ENCODE measurements at regions not wholly inside any gene's neighbourhood (a gene's known extent, or its start where the extent isn't known, plus 50 kb on each side); places are given as distances from the start of the nearest gene placed in this dataset.

GRCh38 chr10:8584666-8585065 lies 530.2 kb downstream of the GATA3 start:
- no peak overlapping the region for H3K9ac ChIP-seq (ENCODE audit: low read depth, low read length)

GRCh38 chr10:8586504-8586903 lies 532.0 kb downstream of the GATA3 start:
- no peaks in the 10 kb centered on the region for H3K36me3 ChIP-seq (ENCODE audit: insufficient read depth, low read depth, low read length)
- no peaks in the 10 kb centered on the region for H3K27me3 ChIP-seq (ENCODE audit: insufficient read depth, low read length)
- H3K9me3 ChIP-seq (ENCODE audit: insufficient read depth, low read depth, low read length) = no peaks in the 10 kb centered on the region
- no peaks in the 10 kb centered on the region; the same call in 1 of the 2 replicates for H3K4me1 ChIP-seq (ENCODE audit: insufficient read depth, low read length)
- H3K9ac ChIP-seq (ENCODE audit: low read depth, low read length) = no peak overlapping the region
- no peak overlapping the region for H3K27ac ChIP-seq (ENCODE audit: low read length)
- H3K4me3 ChIP-seq (ENCODE audit: low read length) = no peak overlapping the region

More at GRCh38 chr10:8584666-8585065, 530.2 kb downstream of the GATA3 start:
- H3K27ac ChIP-seq (ENCODE audit: low read length) = no peak overlapping the region
- H3K9me3 ChIP-seq (ENCODE audit: insufficient read depth, low read depth, low read length) = no peaks in the 10 kb centered on the region
- no peaks in the 10 kb centered on the region for H3K36me3 ChIP-seq (ENCODE audit: insufficient read depth, low read depth, low read length)
- H3K4me3 ChIP-seq (ENCODE audit: low read length) = no peak overlapping the region
- H3K4me1 ChIP-seq (ENCODE audit: insufficient read depth, low read length) = no peaks in the 10 kb centered on the region; the same call in 1 of the 2 replicates
- no peaks in the 10 kb centered on the region for H3K27me3 ChIP-seq (ENCODE audit: insufficient read depth, low read length)

GRCh38 chr10:8588135-8588534 lies 533.6 kb downstream of the GATA3 start:
- H3K4me1 ChIP-seq (ENCODE audit: insufficient read depth, low read length) = no peaks in the 10 kb centered on the region; the same call in 1 of the 2 replicates
- no peak overlapping the region for H3K27ac ChIP-seq (ENCODE audit: low read length)
- no peaks in the 10 kb centered on the region for H3K9me3 ChIP-seq (ENCODE audit: insufficient read depth, low read depth, low read length)
- no peak overlapping the region for H3K4me3 ChIP-seq (ENCODE audit: low read length)
- no peaks in the 10 kb centered on the region for H3K36me3 ChIP-seq (ENCODE audit: insufficient read depth, low read depth, low read length)
- no peaks in the 10 kb centered on the region for H3K27me3 ChIP-seq (ENCODE audit: insufficient read depth, low read length)
- no peak overlapping the region for H3K9ac ChIP-seq (ENCODE audit: low read depth, low read length)

GRCh38 chr10:8590518-8590917 lies 536.0 kb downstream of the GATA3 start:
- Histone ChIP-seq H3K27me3 (ENCODE audit: insufficient read depth, low read length) (no peaks in the 10 kb centered on the region), H3K36me3 (ENCODE audit: insufficient read depth, low read depth, low read length) (no peaks in the 10 kb centered on the region), H3K27ac (ENCODE audit: low read length) (no peak overlapping the region), H3K9ac (ENCODE audit: low read depth, low read length) (no peak overlapping the region), H3K9me3 (ENCODE audit: insufficient read depth, low read depth, low read length) (no peaks in the 10 kb centered on the region), H3K4me1 (ENCODE audit: insufficient read depth, low read length) (no peaks in the 10 kb centered on the region; the same call in 1 of the 2 replicates), H3K4me3 (ENCODE audit: low read length) (no peak overlapping the region)

GRCh38 chr10:8591640-8592039 lies 537.2 kb downstream of the GATA3 start:
- no peaks in the 10 kb centered on the region for H3K9me3 ChIP-seq (ENCODE audit: insufficient read depth, low read depth, low read length)

GRCh38 chr10:8594176-8594575 lies 539.7 kb downstream of the GATA3 start:
- Histone ChIP-seq H3K27ac (ENCODE audit: low read length) (no peak overlapping the region), H3K4me3 (ENCODE audit: low read length) (no peak overlapping the region), H3K27me3 (ENCODE audit: insufficient read depth, low read length) (no peaks in the 10 kb centered on the region), H3K4me1 (ENCODE audit: insufficient read depth, low read length) (no peaks in the 10 kb centered on the region), H3K9ac (ENCODE audit: low read depth, low read length) (no peak overlapping the region), H3K36me3 (ENCODE audit: insufficient read depth, low read depth, low read length) (no peaks in the 10 kb centered on the region), H3K9me3 (ENCODE audit: insufficient read depth, low read depth, low read length) (no peaks in the 10 kb centered on the region)

More at GRCh38 chr10:8591640-8592039, 537.2 kb downstream of the GATA3 start:
- no peaks in the 10 kb centered on the region for H3K36me3 ChIP-seq (ENCODE audit: insufficient read depth, low read depth, low read length)
- H3K9ac ChIP-seq (ENCODE audit: low read depth, low read length) = no peak overlapping the region
- H3K27me3 ChIP-seq (ENCODE audit: insufficient read depth, low read length) = no peaks in the 10 kb centered on the region
- H3K4me1 ChIP-seq (ENCODE audit: insufficient read depth, low read length) = no peaks in the 10 kb centered on the region; the same call in 1 of the 2 replicates
- H3K27ac ChIP-seq (ENCODE audit: low read length) = no peak overlapping the region
- no peak overlapping the region for H3K4me3 ChIP-seq (ENCODE audit: low read length)

GRCh38 chr10:8594711-8595110 lies 540.2 kb downstream of the GATA3 start:
- Histone ChIP-seq H3K9ac (ENCODE audit: low read depth, low read length) (no peak overlapping the region), H3K9me3 (ENCODE audit: insufficient read depth, low read depth, low read length) (no peaks in the 10 kb centered on the region), H3K4me3 (ENCODE audit: low read length) (no peak overlapping the region), H3K36me3 (ENCODE audit: insufficient read depth, low read depth, low read length) (no peaks in the 10 kb centered on the region), H3K4me1 (ENCODE audit: insufficient read depth, low read length) (no peaks in the 10 kb centered on the region), H3K27me3 (ENCODE audit: insufficient read depth, low read length) (no peaks in the 10 kb centered on the region), H3K27ac (ENCODE audit: low read length) (no peak overlapping the region)

GRCh38 chr10:8595140-8595539 lies 540.7 kb downstream of the GATA3 start:
- Histone ChIP-seq H3K27me3 (ENCODE audit: insufficient read depth, low read length) (no peaks in the 10 kb centered on the region), H3K4me3 (ENCODE audit: low read length) (no peak overlapping the region), H3K36me3 (ENCODE audit: insufficient read depth, low read depth, low read length) (no peaks in the 10 kb centered on the region), H3K9ac (ENCODE audit: low read depth, low read length) (no peak overlapping the region), H3K27ac (ENCODE audit: low read length) (no peak overlapping the region), H3K4me1 (ENCODE audit: insufficient read depth, low read length) (no peaks in the 10 kb centered on the region), H3K9me3 (ENCODE audit: insufficient read depth, low read depth, low read length) (no peaks in the 10 kb centered on the region)

GRCh38 chr10:8596929-8597472 lies 542.5 kb downstream of the GATA3 start:
- Histone ChIP-seq H3K4me3 (ENCODE audit: low read length) (no peak overlapping the region), H3K4me1 (ENCODE audit: insufficient read depth, low read length) (no peaks in the 10 kb centered on the region), H3K9me3 (ENCODE audit: insufficient read depth, low read depth, low read length) (no peaks in the 10 kb centered on the region), H3K36me3 (ENCODE audit: insufficient read depth, low read depth, low read length) (no peaks in the 10 kb centered on the region), H3K27me3 (ENCODE audit: insufficient read depth, low read length) (no peaks in the 10 kb centered on the region), H3K27ac (ENCODE audit: low read length) (no peak overlapping the region), H3K9ac (ENCODE audit: low read depth, low read length) (no peak overlapping the region)

GRCh38 chr10:8600192-8600591 lies 545.7 kb downstream of the GATA3 start:
- H3K4me3 ChIP-seq (ENCODE audit: low read length) = no peak overlapping the region

GRCh38 chr10:8602821-8603220 lies 548.3 kb downstream of the GATA3 start:
- Histone ChIP-seq H3K9me3 (ENCODE audit: insufficient read depth, low read depth, low read length) (peaks cover 3% of the 10 kb centered on the region), H3K4me3 (ENCODE audit: low read length) (no peak overlapping the region), H3K27me3 (ENCODE audit: insufficient read depth, low read length) (no peaks in the 10 kb centered on the region), H3K9ac (ENCODE audit: low read depth, low read length) (no peak overlapping the region), H3K27ac (ENCODE audit: low read length) (no peak overlapping the region), H3K4me1 (ENCODE audit: insufficient read depth, low read length) (no peaks in the 10 kb centered on the region), H3K36me3 (ENCODE audit: insufficient read depth, low read depth, low read length) (no peaks in the 10 kb centered on the region)

More at GRCh38 chr10:8600192-8600591, 545.7 kb downstream of the GATA3 start:
- H3K4me1 ChIP-seq (ENCODE audit: insufficient read depth, low read length) = no peaks in the 10 kb centered on the region
- H3K27ac ChIP-seq (ENCODE audit: low read length) = no peak overlapping the region
- no peaks in the 10 kb centered on the region for H3K27me3 ChIP-seq (ENCODE audit: insufficient read depth, low read length)
- H3K9ac ChIP-seq (ENCODE audit: low read depth, low read length) = no peak overlapping the region
- no peaks in the 10 kb centered on the region for H3K36me3 ChIP-seq (ENCODE audit: insufficient read depth, low read depth, low read length)
- no peaks in the 10 kb centered on the region; the same call in 1 of the 2 replicates for H3K9me3 ChIP-seq (ENCODE audit: insufficient read depth, low read depth, low read length)

- Histone ChIP-seq H3K27ac (ENCODE audit: low read length) (no peak overlapping the region), H3K9me3 (ENCODE audit: insufficient read depth, low read depth, low read length) (no peaks in the 10 kb centered on the region; the same call in 1 of the 2 replicates), H3K4me1 (ENCODE audit: insufficient read depth, low read length) (no peaks in the 10 kb centered on the region), H3K36me3 (ENCODE audit: insufficient read depth, low read depth, low read length) (no peaks in the 10 kb centered on the region), H3K9ac (ENCODE audit: low read depth, low read length) (no peak overlapping the region), H3K4me3 (ENCODE audit: low read length) (no peak overlapping the region), H3K27me3 (ENCODE audit: insufficient read depth, low read length) (no peaks in the 10 kb centered on the region)
Observed at GRCh38 chr10:8614054-8614565, 559.6 kb downstream of the GATA3 start.
